Activated naive CD8-positive, alpha-beta T cell (primary cell): ENCODE measurements at regions not wholly inside any gene's neighbourhood (a gene's known extent, or its start where the extent isn't known, plus 50 kb on each side); places are given as distances from the start of the nearest gene placed in this dataset.

ENCODE experiments used
- H3K27ac Mint-ChIP-seq: one replicate; pipeline ENCODE4 v1.8.0; 2021; ENCODE audit warnings: mixed read lengths
- H3K27me3 Mint-ChIP-seq: one replicate; pipeline ENCODE4 v1.8.0; 2021; ENCODE audit warnings: mixed read lengths
- H3K36me3 Mint-ChIP-seq: one replicate; pipeline ENCODE4 v1.8.0; 2021; ENCODE audit warnings: mixed read lengths
- H3K4me1 Mint-ChIP-seq: one replicate; pipeline ENCODE4 v1.8.0; 2021; ENCODE audit warnings: low read depth, mixed read lengths
- H3K4me3 Mint-ChIP-seq: one replicate; pipeline ENCODE4 v1.8.0; 2021; ENCODE audit warnings: mild to moderate bottlenecking, mixed read lengths
- H3K9me3 Mint-ChIP-seq: one replicate; pipeline ENCODE4 v1.8.0; 2021; ENCODE audit warnings: low read depth, mixed read lengths

DNA sequence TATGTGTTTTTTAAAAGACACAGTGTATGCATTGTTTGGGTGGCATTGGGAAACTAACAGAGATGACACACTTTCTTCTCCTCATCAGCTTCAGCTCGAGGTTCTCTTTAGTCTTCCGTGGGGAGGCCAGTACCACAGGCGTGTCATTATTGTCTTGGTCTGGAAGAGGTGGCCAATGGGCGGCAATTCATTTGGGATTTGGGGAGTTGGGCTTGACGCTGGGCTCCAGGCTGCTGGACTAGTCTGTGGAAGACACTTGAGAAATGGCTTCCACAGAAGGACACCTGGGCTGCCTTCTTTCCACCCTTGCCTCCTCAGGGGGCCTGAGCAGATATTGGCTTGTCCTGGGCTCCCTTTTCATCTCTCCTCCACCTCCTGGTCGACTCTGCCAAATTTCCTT lies 192.2 kb downstream of the SH2D4B start:
- H3K36me3 Mint-ChIP-seq: no peaks in the 10 kb centered on the region
- peaks cover 7% of the 10 kb centered on the region for H3K27me3 Mint-ChIP-seq
- H3K4me3 Mint-ChIP-seq: no peak overlapping the region
- no peaks in the 10 kb centered on the region for H3K9me3 Mint-ChIP-seq
- H3K27ac Mint-ChIP-seq: no peak overlapping the region
- H3K4me1 Mint-ChIP-seq: no peaks in the 10 kb centered on the region

DNA sequence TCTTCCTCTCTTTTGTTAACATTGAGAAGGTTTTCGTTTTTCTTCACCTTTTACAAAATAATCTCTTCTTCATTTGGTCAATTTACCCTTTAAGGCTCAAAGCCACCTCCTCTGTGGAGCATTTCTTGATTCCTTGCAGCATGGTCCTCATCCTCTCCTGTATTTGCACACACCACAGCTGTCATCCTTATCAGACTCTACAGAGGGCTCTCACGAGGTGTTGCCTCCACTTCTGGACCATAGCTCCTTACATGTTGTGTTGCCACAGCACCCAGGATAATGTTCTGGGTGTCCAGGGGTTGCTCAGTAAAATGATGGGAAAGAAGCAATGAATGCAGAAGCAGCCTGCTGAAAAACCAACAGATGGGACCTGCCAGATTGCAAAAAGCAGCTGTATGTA lies 192.8 kb downstream of the SH2D4B start:
- H3K27ac Mint-ChIP-seq: no peak overlapping the region
- H3K4me1 Mint-ChIP-seq: no peaks in the 10 kb centered on the region

DNA sequence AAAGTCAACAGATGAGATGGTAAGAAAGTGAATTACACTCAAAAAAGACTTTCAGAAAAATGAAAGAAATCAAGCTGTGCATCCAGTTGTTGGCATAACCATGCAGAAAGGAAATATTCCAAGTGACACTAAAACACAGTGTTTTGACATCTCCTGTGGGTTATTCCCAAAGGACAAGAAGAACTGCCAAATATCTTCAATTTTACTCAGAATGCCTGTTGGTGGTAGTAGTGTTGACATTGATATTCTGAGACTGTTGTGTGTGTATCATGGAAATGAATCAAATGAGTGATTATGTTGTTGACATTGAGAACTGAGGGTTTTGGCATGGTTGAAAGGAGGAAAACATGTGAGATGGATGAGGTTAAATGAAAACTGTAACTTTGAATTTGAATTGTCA lies 196.9 kb downstream of the SH2D4B start:
- H3K4me1 Mint-ChIP-seq: no peaks in the 10 kb centered on the region
- no peak overlapping the region for H3K4me3 Mint-ChIP-seq
- H3K27me3 Mint-ChIP-seq: peaks cover 4% of the 10 kb centered on the region
- no peaks in the 10 kb centered on the region for H3K36me3 Mint-ChIP-seq
- H3K27ac Mint-ChIP-seq: no peak overlapping the region
- H3K9me3 Mint-ChIP-seq: no peaks in the 10 kb centered on the region

More for the DNA sequence above, 192.8 kb downstream of the SH2D4B start:
- no peaks in the 10 kb centered on the region for H3K9me3 Mint-ChIP-seq
- peaks cover 7% of the 10 kb centered on the region for H3K27me3 Mint-ChIP-seq
- H3K4me3 Mint-ChIP-seq: no peak overlapping the region
- H3K36me3 Mint-ChIP-seq: no peaks in the 10 kb centered on the region

DNA sequence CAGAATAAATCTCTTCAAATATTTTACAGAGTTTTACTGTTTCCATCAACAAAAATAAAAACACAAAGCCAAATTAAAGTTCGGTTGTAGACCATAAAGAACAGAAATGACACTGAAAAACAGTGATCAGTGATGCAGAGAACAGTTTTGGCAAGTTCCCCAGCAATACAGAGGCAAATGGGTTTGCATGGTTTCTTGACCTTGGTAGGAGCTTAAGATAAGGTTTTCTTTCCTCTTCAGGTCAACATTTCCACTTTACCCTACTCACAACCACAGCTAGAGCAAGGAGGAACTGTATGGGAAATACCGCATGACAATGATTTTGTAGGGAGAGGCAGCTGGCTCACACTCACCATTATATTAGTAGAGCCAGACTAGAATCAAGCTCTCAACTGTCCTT lies 199.5 kb downstream of the SH2D4B start:
- Mint-ChIP-seq H3K36me3 (no peaks in the 10 kb centered on the region), H3K27me3 (peaks cover 6% of the 10 kb centered on the region), H3K9me3 (no peaks in the 10 kb centered on the region), H3K4me3 (no peak overlapping the region), H3K27ac (no peak overlapping the region), H3K4me1 (no peaks in the 10 kb centered on the region)

DNA sequence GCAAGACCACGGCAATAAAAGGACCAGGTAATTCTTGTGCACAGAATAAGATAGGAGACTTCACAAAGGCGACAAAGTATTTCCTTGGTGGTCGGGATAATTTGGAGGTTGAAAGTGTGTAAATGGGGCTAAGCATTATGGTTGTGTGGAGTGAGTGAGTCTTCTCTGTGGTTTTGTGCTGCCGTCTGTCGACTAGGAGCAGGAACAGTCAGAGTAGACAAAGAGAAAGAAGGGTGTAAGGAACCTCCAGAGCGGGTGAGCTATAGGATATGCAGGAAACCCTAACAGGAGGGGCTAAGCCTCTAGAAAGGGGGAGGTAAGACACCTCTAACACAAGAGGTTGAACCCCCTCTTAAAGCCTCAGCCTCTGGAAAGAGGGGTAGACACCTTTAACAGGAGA lies 201.6 kb downstream of the SH2D4B start:
- H3K27ac Mint-ChIP-seq: no peak overlapping the region
- no peak overlapping the region for H3K4me3 Mint-ChIP-seq
- no peaks in the 10 kb centered on the region for H3K4me1 Mint-ChIP-seq
- H3K9me3 Mint-ChIP-seq: no peaks in the 10 kb centered on the region
- no peaks in the 10 kb centered on the region for H3K36me3 Mint-ChIP-seq
- peaks cover 5% of the 10 kb centered on the region for H3K27me3 Mint-ChIP-seq

DNA sequence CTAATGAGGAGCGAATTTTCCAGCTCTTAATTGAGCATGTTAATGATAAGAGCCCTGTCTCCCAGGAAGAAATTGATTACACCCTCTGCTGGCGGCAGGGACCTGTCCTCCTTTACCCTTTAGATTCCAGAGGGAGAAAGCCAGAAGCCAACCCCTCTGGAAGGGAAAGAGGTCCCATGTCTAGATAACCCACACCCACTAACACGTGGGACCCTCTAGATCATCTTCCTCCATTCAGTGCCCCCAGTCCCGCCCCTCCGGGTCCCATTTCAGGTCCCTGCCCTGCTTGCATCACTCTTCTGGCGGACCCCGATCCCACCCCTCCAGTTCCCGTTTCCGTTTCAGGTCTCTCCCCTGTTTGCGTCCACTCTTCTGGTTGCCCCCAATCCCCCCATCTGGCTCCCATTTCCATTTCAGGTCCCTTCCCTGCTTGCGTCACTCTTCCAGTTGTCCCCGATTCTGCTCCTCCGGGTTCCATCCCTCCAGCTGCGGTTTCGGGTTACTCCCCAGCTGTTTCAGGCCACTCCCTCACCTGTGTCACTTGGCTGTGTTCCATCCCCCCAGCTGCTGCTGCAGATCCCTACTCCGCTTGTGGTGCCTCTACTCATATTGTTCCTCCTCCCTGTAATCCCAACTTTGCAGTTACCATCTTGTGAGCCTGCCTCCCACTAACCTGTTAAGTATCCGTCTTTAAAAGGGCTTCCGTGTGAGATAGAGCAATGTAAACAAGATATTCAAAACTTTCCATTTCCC lies 202.4 kb downstream of the SH2D4B start:
- H3K27ac Mint-ChIP-seq: no peak overlapping the region

DNA sequence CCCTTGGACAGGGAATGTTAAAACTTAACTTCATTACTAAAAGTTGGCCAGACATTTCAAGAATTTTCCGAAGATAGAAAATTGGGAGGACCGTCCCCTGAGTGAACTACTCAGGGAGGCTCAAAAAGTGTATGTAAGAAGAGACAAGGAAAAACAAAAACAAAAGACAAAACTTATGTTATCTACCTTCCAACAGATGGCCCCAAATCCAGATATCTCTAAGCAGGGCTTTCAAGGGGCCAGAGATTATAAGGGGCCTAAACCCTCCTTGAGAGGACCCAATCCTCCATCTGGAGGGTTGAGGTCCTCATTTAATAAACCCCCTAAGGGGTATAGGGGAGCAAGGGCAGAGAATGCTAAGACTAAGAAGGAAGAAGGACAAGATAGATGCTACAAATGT lies 203.6 kb downstream of the SH2D4B start:
- H3K4me3 Mint-ChIP-seq: no peak overlapping the region
- no peaks in the 10 kb centered on the region for H3K36me3 Mint-ChIP-seq
- peaks cover 7% of the 10 kb centered on the region for H3K27me3 Mint-ChIP-seq
- H3K9me3 Mint-ChIP-seq: no peaks in the 10 kb centered on the region
- H3K4me1 Mint-ChIP-seq: no peaks in the 10 kb centered on the region
- no peak overlapping the region for H3K27ac Mint-ChIP-seq

More for the DNA sequence above, 202.4 kb downstream of the SH2D4B start:
- H3K36me3 Mint-ChIP-seq: no peaks in the 10 kb centered on the region
- no peaks in the 10 kb centered on the region for H3K9me3 Mint-ChIP-seq
- no peak overlapping the region for H3K4me3 Mint-ChIP-seq
- H3K4me1 Mint-ChIP-seq: no peaks in the 10 kb centered on the region
- peaks cover 5% of the 10 kb centered on the region for H3K27me3 Mint-ChIP-seq

DNA sequence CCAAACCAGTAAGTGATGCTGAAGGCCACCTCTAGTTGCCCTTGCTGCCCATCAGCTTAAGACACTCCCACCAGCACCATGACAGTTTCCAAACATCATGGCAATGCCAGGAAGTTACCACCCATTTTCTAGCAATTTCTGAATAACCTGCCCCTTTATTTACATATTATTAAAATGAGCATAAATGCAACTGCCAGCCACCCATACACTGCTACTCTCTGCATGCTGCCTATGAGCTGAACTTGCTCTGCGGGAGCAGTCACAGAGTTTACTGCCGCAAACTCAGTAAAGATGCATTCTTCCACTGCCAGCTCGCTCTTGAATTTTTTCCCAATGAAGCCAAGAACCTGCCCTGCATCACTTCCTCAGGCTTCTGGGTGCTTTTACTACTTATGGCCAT lies 212.6 kb downstream of the SH2D4B start:
- Mint-ChIP-seq H3K9me3 (no peaks in the 10 kb centered on the region), H3K27me3 (peaks cover 16% of the 10 kb centered on the region), H3K4me3 (no peak overlapping the region), H3K4me1 (no peaks in the 10 kb centered on the region), H3K27ac (no peak overlapping the region), H3K36me3 (no peaks in the 10 kb centered on the region)

DNA sequence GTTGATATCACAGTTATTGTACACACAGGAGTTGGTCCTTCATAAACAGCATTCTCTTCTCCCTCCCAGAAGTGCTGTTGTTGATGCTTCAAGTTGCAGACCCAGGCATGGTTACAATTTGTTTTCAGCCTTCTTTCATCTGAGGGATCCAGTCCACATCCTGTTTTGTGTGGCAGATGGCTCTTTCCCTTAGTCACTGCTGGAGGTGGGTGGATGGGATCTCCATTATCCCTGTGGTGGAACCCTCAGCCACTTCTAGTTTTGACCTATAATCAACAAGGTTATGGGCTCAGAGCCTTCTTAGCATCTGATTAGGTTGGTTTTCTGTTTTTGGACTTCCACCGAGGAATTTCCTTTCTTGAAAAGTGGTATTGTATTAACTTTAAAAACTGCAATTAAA lies 214.2 kb downstream of the SH2D4B start:
- peaks cover 15% of the 10 kb centered on the region for H3K27me3 Mint-ChIP-seq
- H3K4me3 Mint-ChIP-seq: no peak overlapping the region
- H3K4me1 Mint-ChIP-seq: no peaks in the 10 kb centered on the region
- H3K9me3 Mint-ChIP-seq: no peaks in the 10 kb centered on the region
- no peaks in the 10 kb centered on the region for H3K36me3 Mint-ChIP-seq
- no peak overlapping the region for H3K27ac Mint-ChIP-seq

DNA sequence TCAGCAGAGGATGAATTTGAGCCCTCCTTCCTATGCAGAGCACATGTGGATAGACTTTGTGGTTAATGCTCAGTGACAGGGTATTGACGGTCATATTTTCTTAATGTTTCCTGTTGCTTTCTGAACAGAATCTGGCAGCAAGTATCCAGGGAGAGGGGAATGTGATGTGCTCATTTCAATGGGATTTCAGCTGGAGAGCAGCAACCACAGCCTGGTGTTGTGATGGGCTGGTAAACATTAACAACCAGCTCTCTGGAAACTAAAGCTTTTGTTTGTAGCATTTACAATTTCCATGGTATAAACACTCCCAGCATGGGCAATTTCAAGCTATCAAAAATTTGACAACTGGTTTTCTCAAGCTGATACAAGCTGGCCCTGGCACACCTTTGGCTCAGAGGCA lies 215.9 kb downstream of the SH2D4B start:
- no peaks in the 10 kb centered on the region for H3K36me3 Mint-ChIP-seq
- H3K27me3 Mint-ChIP-seq: peaks cover 13% of the 10 kb centered on the region
- H3K9me3 Mint-ChIP-seq: no peaks in the 10 kb centered on the region
- H3K27ac Mint-ChIP-seq: no peak overlapping the region
- H3K4me3 Mint-ChIP-seq: no peak overlapping the region
- H3K4me1 Mint-ChIP-seq: no peaks in the 10 kb centered on the region

DNA sequence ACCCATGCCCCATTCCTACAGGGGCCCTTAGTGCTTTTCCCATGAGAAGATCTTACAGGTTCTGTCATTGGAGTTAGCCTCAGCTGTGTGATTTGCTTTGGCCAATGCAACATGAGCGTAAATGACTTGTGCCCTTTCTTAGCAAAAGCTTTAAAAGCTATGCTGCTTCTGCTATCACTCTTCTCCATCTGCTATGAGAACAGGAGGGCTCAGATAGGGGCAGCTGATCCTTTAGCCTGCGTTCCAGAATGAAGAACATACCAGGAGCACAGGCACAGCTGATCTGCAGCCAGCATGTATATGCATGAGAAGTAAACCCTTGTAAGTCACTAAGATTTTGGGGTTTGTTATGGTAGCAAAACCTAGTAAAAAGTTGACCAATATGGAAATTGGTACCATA lies 218.2 kb downstream of the SH2D4B start:
- H3K36me3 Mint-ChIP-seq: no peaks in the 10 kb centered on the region
- no peak overlapping the region for H3K27ac Mint-ChIP-seq
- no peaks in the 10 kb centered on the region for H3K9me3 Mint-ChIP-seq
- no peaks in the 10 kb centered on the region for H3K4me1 Mint-ChIP-seq
- peaks cover 14% of the 10 kb centered on the region for H3K27me3 Mint-ChIP-seq
- no peak overlapping the region for H3K4me3 Mint-ChIP-seq

DNA sequence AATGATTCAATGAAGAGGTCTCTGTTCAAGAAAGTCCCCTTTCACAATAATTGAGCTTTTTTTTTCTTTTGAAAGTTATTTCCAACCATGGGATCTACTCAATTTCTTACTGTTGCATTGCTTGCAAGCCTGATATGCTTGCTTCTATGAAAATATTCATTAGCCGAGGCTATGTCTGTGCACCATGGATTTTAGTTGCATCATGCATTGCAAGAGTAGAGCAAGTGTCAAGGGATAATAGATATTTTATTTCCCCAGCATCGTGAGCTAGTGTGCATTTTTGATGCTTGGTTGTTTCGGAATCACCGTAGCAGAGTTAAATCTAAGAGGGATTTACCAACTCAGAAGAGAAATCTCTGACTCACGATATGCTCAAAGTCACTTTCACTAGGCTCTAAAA lies 222.0 kb downstream of the SH2D4B start:
- peaks cover 5% of the 10 kb centered on the region for H3K27me3 Mint-ChIP-seq

DNA sequence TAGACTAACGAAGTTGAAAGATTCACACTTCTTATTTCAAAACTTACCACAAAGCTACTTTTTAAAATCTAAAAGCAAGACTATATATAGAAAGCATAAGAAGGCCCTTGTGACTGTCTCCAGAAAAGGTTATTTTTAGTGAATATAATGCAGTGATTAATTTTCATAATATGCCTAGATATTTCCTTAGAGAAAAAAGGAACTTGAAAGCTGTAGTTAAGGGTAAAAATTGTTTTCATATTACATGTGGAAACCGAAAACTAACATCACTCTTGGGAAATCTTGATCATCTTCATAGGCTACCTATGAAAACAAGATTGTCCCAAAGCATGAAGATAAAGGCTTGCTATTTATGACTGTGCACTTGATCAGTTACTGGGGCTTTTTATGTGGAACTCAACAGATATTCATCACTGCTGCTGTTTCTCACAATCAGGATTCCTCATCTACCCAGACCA lies 223.2 kb downstream of the SH2D4B start:
- no peaks in the 10 kb centered on the region for H3K4me1 Mint-ChIP-seq

More for the DNA sequence above, 222.0 kb downstream of the SH2D4B start:
- no peaks in the 10 kb centered on the region for H3K36me3 Mint-ChIP-seq
- no peak overlapping the region for H3K4me3 Mint-ChIP-seq
- no peak overlapping the region for H3K27ac Mint-ChIP-seq
- no peaks in the 10 kb centered on the region for H3K9me3 Mint-ChIP-seq
- no peaks in the 10 kb centered on the region for H3K4me1 Mint-ChIP-seq

DNA sequence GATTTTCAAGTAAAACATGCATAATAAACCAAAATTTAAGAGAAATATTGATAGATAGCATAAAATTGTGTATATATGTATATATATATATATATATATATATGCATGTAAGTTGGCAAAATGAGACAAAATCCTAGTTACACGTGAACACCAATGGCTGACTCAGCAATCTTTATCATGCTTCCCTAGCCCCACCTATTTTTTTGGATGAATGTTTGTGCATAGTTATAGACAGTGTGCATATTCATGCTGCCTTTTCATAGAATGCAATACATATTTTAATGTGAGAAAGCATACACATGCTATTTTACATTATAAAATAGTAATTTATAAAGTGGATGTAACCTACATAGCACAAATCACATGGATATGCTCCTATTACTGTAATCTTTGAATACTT lies 230.3 kb downstream of the SH2D4B start:
- H3K36me3 Mint-ChIP-seq: no peaks in the 10 kb centered on the region
- H3K4me3 Mint-ChIP-seq: no peak overlapping the region
- H3K27me3 Mint-ChIP-seq: peaks cover 16% of the 10 kb centered on the region
- H3K4me1 Mint-ChIP-seq: no peaks in the 10 kb centered on the region
- H3K9me3 Mint-ChIP-seq: no peaks in the 10 kb centered on the region
- no peak overlapping the region for H3K27ac Mint-ChIP-seq

More for the DNA sequence above, 223.2 kb downstream of the SH2D4B start:
- no peaks in the 10 kb centered on the region for H3K36me3 Mint-ChIP-seq
- no peak overlapping the region for H3K4me3 Mint-ChIP-seq
- no peaks in the 10 kb centered on the region for H3K9me3 Mint-ChIP-seq
- peaks cover 4% of the 10 kb centered on the region for H3K27me3 Mint-ChIP-seq
- no peak overlapping the region for H3K27ac Mint-ChIP-seq

DNA sequence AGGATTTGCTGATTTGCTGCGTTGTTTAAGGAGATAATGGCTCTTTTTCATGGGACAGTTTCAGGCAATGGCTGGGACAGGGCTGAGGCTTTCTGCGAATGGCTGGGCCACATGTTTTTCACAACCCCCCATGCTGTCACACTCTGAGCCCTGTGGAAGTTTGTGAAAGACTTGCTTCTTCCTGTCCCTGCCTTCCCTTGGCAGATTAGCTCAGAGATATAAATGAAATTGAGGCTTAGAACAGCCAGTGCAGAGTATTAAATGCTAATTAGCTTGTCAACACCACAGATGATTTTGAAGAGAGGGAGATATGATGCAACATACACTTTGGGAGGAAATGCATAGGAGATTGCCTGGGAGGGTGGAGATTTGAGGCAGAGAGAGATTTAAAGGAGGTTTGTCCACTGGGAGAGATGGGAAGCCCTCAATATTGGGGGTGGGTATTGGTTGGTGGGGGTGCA lies 232.0 kb downstream of the SH2D4B start:
- Mint-ChIP-seq H3K36me3 (no peaks in the 10 kb centered on the region), H3K4me1 (no peaks in the 10 kb centered on the region), H3K27me3 (peaks cover 14% of the 10 kb centered on the region), H3K9me3 (no peaks in the 10 kb centered on the region), H3K4me3 (no peak overlapping the region), H3K27ac (no peak overlapping the region)

DNA sequence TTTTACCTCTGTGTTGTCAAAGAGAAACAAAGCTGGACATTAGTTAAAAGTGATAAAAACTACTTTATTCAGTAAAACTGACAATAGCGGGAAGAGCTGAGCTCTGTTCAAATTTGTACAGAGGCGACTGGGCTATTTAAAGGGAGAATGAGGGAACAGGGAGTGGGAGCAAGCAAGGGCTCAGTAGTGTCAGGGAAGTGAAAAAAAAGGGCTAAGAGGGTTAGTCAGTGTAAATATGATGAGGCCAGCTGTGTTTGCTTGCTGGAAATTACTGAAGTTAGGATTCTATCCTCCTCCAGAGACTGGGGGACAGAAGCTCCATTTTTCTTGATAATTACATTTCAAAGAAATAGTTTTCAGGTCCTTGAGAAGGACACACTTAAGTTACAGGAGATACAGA lies 232.5 kb downstream of the SH2D4B start:
- Mint-ChIP-seq H3K27ac (no peak overlapping the region), H3K27me3 (peaks cover 14% of the 10 kb centered on the region), H3K36me3 (no peaks in the 10 kb centered on the region), H3K4me3 (no peak overlapping the region), H3K4me1 (no peaks in the 10 kb centered on the region), H3K9me3 (no peaks in the 10 kb centered on the region)
